A549 (cell line): ENCODE measurements at regions not wholly inside any gene's neighbourhood (a gene's known extent, or its start where the extent isn't known, plus 50 kb on each side); places are given as distances from the start of the nearest gene placed in this dataset.

Experiments used
- ATAC-seq, 2 experiments: fragments of 200-7000 bp in 1 of 2; fragments of >200 bp in 1 of 2; cut with Nextera tagmentation in 1 of 2; cut with Tn5 transposase in 1 of 2; 3 replicates each; pipeline versions ENCODE4 v1.8.0 to v1.9.1; 2018 to 2020; ENCODE audit warnings: mild to moderate bottlenecking in 1 of 2, moderate library complexity in 1 of 2
- CTCF ChIA-PET: fragments of 300-600 bp; sonication (Branson Sonifier 250); formaldehyde crosslinking; extraction: SDS; loops from one replicate; lab custom pipeline; 2021; ENCODE audit warnings: antibody characterized with exemption, inconsistent platforms; lab: Yijun Ruan, JAX
- POLR2A ChIA-PET: fragments of 350-600 bp; formaldehyde crosslinking; extraction: SDS; loops from one replicate; lab custom pipeline; 2021; ENCODE audit warnings: antibody characterized with exemption, inconsistent platforms; lab: Yijun Ruan, JAX
- DNase-seq, 2 experiments: peaks; one replicate each; pipeline versions ENCODE4 v3.0.0 to v3.0.0-alpha.2; 2011 to 2016; ENCODE audit warnings: low read depth in 1 of 2, low spot score in 1 of 2
- FAIRE-seq: peaks from 2 replicates; lab custom pipeline; 2011; peaks lifted over from hg19 to GRCh38; lab: Jason Lieb, UNC
- H3K27ac ChIP-seq, 2 experiments: fragments of >200 bp; sonication (Bioruptor Twin); formaldehyde crosslinking; 3 replicates each; pipeline ENCODE4 v1.5.1; 2016 to 2017
- H3K4me1 ChIP-seq: fragments of >200 bp; sonication (Bioruptor Twin); formaldehyde crosslinking; 3 replicates; pipeline ENCODE4 v1.6.1; 2016
- H3K4me2 ChIP-seq: fragments of >200 bp; sonication (Bioruptor Twin); formaldehyde crosslinking; 3 replicates; pipeline ENCODE4 v1.6.1; 2016
- H3K4me3 ChIP-seq: fragments of >200 bp; sonication (Bioruptor Twin); formaldehyde crosslinking; 3 replicates; pipeline ENCODE4 v1.5.1; 2016
- H3K9me3 ChIP-seq: fragments of >200 bp; sonication (Bioruptor Twin); formaldehyde crosslinking; 3 replicates; pipeline ENCODE4 v1.6.1; 2016
- BCL3 ChIP-seq: fragments of >200 bp; sonication (Bioruptor Twin); formaldehyde crosslinking; IDR thresholded peaks from 3 replicates; pipeline ENCODE4 v1.6.1; 2016
- CBX2 ChIP-seq: fragments of 200-600 bp; sonication (generic); IDR thresholded peaks from 2 replicates; pipeline ENCODE4 v1.6.1; 2016; ENCODE audit warnings: low read depth, mild to moderate bottlenecking, borderline replicate concordance
- CHD2 ChIP-seq: fragments of 150-350 bp; IDR thresholded peaks from 2 replicates; pipeline ENCODE4 v1.6.1; 2014; ENCODE audit warnings: low read length; ENCODE audit not compliant: partially characterized antibody
- CTCF ChIP-seq: fragments of >200 bp; sonication (Bioruptor Twin); formaldehyde crosslinking; IDR thresholded peaks from 3 replicates; pipeline ENCODE4 v1.5.1; 2016
- EHF ChIP-seq: fragments of 250-450 bp; sonication (Bioruptor Pico); IDR thresholded peaks from 2 replicates; pipeline ENCODE4 v1.5.0; 2020; ENCODE audit warnings: mild to moderate bottlenecking
- EHMT2 ChIP-seq: fragments of 200-600 bp; sonication (generic); IDR thresholded peaks from 2 replicates; pipeline ENCODE4 v1.6.1; 2016; ENCODE audit warnings: antibody characterized with exemption, low read depth, mild to moderate bottlenecking, moderate library complexity
- FOSB ChIP-seq: fragments of 250-450 bp; sonication (Bioruptor Pico); IDR thresholded peaks from 2 replicates; pipeline ENCODE4 v1.5.0; 2020; ENCODE audit warnings: mild to moderate bottlenecking, moderate library complexity
- GATA3 ChIP-seq: IDR thresholded peaks from 2 replicates; pipeline ENCODE4 v1.6.1; 2012; ENCODE audit warnings: borderline replicate concordance
- HES2 ChIP-seq: fragments of >200 bp; sonication (Bioruptor Twin); formaldehyde crosslinking; IDR thresholded peaks from 2 replicates; pipeline ENCODE4 v1.6.1; 2016
- HEYL ChIP-seq: fragments of 250-450 bp; sonication (Bioruptor Pico); IDR thresholded peaks from 2 replicates; pipeline ENCODE4 v1.8.0; 2021; ENCODE audit warnings: mild to moderate bottlenecking, moderate library complexity
- HOXB5 ChIP-seq: fragments of 250-450 bp; sonication (Bioruptor Pico); IDR thresholded peaks from 2 replicates; pipeline ENCODE4 v1.5.0; 2020; ENCODE audit warnings: mild to moderate bottlenecking, moderate library complexity
- JUN ChIP-seq, 2 experiments: fragments of >200 bp; sonication (Bioruptor Twin); formaldehyde crosslinking; IDR thresholded peaks; 2 replicates in 1 of 2; 3 replicates in 1 of 2; pipeline ENCODE4 v1.6.1; 2016 to 2017
- JUNB ChIP-seq: fragments of >200 bp; sonication (Bioruptor Twin); formaldehyde crosslinking; IDR thresholded peaks from 2 replicates; pipeline ENCODE4 v1.6.1; 2016
- MAFK ChIP-seq: fragments of 450-650 bp; IDR thresholded peaks from 2 replicates; pipeline ENCODE4 v1.6.1; 2014; ENCODE audit not compliant: partially characterized antibody
- MYC ChIP-seq: IDR thresholded peaks from 2 replicates; pipeline ENCODE4 v1.6.1; 2012; ENCODE audit warnings: mild to moderate bottlenecking, inconsistent platforms, low read length, improper control_type of control experiment, borderline replicate concordance
- PBX3 ChIP-seq: IDR thresholded peaks from 2 replicates; pipeline ENCODE4 v1.6.1; 2012
- PHF8 ChIP-seq: fragments of 200-600 bp; sonication (generic); IDR thresholded peaks from 2 replicates; pipeline ENCODE4 v1.6.1; 2016; ENCODE audit warnings: low read depth, mild to moderate bottlenecking, antibody characterized with exemption, moderate library complexity, borderline replicate concordance
- POLR2A ChIP-seq: IDR thresholded peaks from 2 replicates; pipeline ENCODE4 v1.6.1; 2012; ENCODE audit warnings: mild to moderate bottlenecking, low read length
- RARB ChIP-seq: fragments of 250-450 bp; sonication (Bioruptor Pico); IDR thresholded peaks from 2 replicates; pipeline ENCODE4 v1.8.0; 2021; ENCODE audit warnings: mild to moderate bottlenecking, moderate library complexity
- RCOR1 ChIP-seq: fragments of 150-350 bp; IDR thresholded peaks from 2 replicates; pipeline ENCODE4 v1.6.1; 2014; ENCODE audit warnings: antibody characterized with exemption, low read length, low read depth
- RFX5 ChIP-seq: fragments of 450-650 bp; IDR thresholded peaks from 2 replicates; pipeline ENCODE4 v1.7.1; 2014; ENCODE audit warnings: antibody characterized with exemption, mild to moderate bottlenecking, moderate library complexity
- RNF2 ChIP-seq: fragments of 200-600 bp; sonication (generic); IDR thresholded peaks from 2 replicates; pipeline ENCODE4 v1.6.1; 2016; ENCODE audit warnings: low read depth, mild to moderate bottlenecking, antibody characterized with exemption, moderate library complexity, borderline replicate concordance
- TP53 ChIP-seq: fragments of 250-450 bp; sonication (Bioruptor Pico); IDR thresholded peaks from 2 replicates; pipeline ENCODE4 v1.5.0; 2021; ENCODE audit warnings: mild to moderate bottlenecking, moderate library complexity
- USF2 ChIP-seq: fragments of 450-650 bp; IDR thresholded peaks from 2 replicates; pipeline ENCODE4 v1.6.1; 2014; ENCODE audit warnings: antibody characterized with exemption
- ZFP36 ChIP-seq: fragments of 450-650 bp; IDR thresholded peaks from 2 replicates; pipeline ENCODE4 v1.6.1; 2014; ENCODE audit warnings: borderline replicate concordance; ENCODE audit not compliant: partially characterized antibody
- ZNF302 ChIP-seq: fragments of 250-450 bp; sonication (Bioruptor Pico); IDR thresholded peaks from 2 replicates; pipeline ENCODE4 v1.9.0; 2021; ENCODE audit warnings: inconsistent platforms, mild to moderate bottlenecking, moderate library complexity
- WGBS: methylation state at CpG from one replicate; pipeline ENCODE4 v1.1.6; 2017; ENCODE audit errors: missing lambda C conversion rate; 5-methylcytosine and 5-hydroxymethylcytosine counted together

GRCh38 chr4:154064244-154064643 is 275.4 kb upstream of the SFRP2 start:
- H3K4me2 ChIP-seq = no peak overlapping the region
- DNase-seq (no peak), FAIRE-seq (no peak), ATAC-seq (no peak)
- H3K4me3 ChIP-seq = no peak overlapping the region
- 0% methylated on average over 1 of the region's 1 CpG for WGBS
- CTCF ChIA-PET = no interaction called here
- H3K4me1 ChIP-seq = no peaks in the 10 kb centered on the region
- no peak overlapping the region for H3K27ac ChIP-seq
- no peaks in the 10 kb centered on the region for H3K9me3 ChIP-seq
- POLR2A ChIA-PET = no interaction called here
- TF ChIP-seq EHF (CRISPR knock-in tag) (no peak), RARB (no peak), POLR2A (no peak), ZNF302 (no peak), EHMT2 (no peak), FOSB (CRISPR knock-in tag) (no peak), USF2 (no peak), MYC (no peak), HEYL (no peak), CTCF (no peak), CBX2 (no peak), HOXB5 (no peak), MAFK (no peak), PBX3 (no peak)

GRCh38 chr4:154049457-154050181 is 260.7 kb upstream of the SFRP2 start:
- no peaks in the 10 kb centered on the region for H3K9me3 ChIP-seq
- ATAC-seq = peak in 1 of 2 experiments; percentile 69; a peak in 3 of 6 replicates
- no peak for FAIRE-seq
- no peak for TF ChIP-seq RNF2
- TF ChIP-seq BCL3 = no peak
- no peak for TF ChIP-seq PHF8
- no peak for TF ChIP-seq MAFK
- TF ChIP-seq RFX5 = no peak
- no peak for TF ChIP-seq HOXB5
- no peak for TF ChIP-seq MYC
- TF ChIP-seq CHD2 = no peak
- TF ChIP-seq POLR2A = no peak
- TF ChIP-seq CBX2 = no peak
- no peak for TF ChIP-seq USF2
- no peak for TF ChIP-seq TP53 (CRISPR knock-in tag)
- TF ChIP-seq HES2 = no peak
- no peak for TF ChIP-seq JUNB
- TF ChIP-seq EHF (CRISPR knock-in tag) = no peak
- TF ChIP-seq JUN (IDR thresholded peaks at IDR 0.05) = no peak
- no peak for TF ChIP-seq RCOR1
- TF ChIP-seq ZFP36 = no peak
- TF ChIP-seq FOSB (CRISPR knock-in tag) = no peak
- TF ChIP-seq GATA3 = no peak
- WGBS = 17% methylated on average over 6 of the region's 6 CpGs
- no peaks in the 10 kb centered on the region for H3K4me1 ChIP-seq
- H3K4me3 ChIP-seq = no peak overlapping the region
- POLR2A ChIA-PET = no interaction called here
- H3K27ac ChIP-seq = no peak overlapping the region
- no peak overlapping the region for H3K4me2 ChIP-seq
- DNase-seq = peak in 1 of 2 experiments; percentile 6
- CTCF ChIA-PET = interaction anchor here (1.1 to 1.6 kb wide), 2 partner anchors 9 to 264 kb away, joined by 3 to 5 read pairs; no protein-coding TSS in a partner anchor
